ENCODE measurements at regions not wholly inside any gene's neighbourhood (a gene's known extent, or its start where the extent isn't known, plus 50 kb on each side); places are given as distances from the start of the nearest gene placed in this dataset.
A peak's percentile ranks its signal among the peaks of the same experiment; 100 is the strongest.

DNA sequence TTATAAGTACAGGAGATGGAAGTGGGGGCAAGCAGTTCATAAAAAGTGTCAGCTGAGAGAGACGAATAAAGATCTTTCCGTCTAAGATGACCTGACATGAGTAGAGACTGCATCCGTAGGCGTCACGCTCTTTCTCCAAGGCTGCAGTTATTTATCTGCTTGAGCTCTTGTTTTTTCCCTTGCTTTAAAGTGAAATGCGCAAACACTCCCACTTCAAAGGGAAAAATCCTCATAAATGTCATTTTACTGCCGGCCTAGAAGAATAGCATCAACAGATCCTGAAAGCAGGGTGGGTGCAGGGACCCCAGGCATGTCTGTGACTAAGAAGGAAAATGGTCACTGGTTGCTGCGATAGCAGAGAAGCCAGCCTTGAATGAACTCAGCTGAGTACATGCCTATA is 647.4 kb downstream of the MED13L start:
- no peak for DNase-seq

GRCh38 chr12:115626210-115626609 is 651.3 kb downstream of the MED13L start:
- no peak for DNase-seq

DNA sequence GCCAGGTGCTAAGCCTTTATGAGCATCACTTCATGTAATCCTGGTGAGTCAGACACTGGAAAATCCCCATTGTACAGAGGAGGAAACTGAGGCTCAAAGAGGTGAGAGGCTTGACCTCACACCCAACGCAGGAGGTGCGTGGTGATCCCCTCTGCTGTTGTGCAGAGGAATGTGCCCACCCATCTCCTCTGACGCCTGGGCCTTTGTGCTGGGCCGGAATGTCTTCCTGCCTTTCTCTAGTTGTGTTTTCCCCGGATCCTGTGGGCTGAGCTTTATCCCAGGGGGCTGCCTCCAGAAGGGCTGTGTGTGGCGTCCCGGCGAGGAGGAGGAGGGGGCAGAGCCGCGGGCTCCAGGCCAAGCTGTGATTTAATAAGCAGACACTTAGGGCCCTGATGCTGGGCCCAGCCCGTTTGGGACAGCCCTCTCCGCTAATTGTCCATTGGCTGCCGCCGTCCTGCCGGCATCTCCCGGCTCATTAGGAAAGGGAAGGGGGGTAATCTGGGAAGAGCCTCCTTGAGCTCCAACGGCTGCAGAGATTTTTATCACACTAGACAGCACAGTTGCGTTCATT is 653.6 kb downstream of the MED13L start:
- DNase-seq: no peak

- no peak for DNase-seq
Measured at GRCh38 chr12:115623275-115623674, 654.2 kb downstream of the MED13L start.

- DNase-seq: no peak
Measured at GRCh38 chr12:115620816-115621215, 656.7 kb downstream of the MED13L start.

DNA sequence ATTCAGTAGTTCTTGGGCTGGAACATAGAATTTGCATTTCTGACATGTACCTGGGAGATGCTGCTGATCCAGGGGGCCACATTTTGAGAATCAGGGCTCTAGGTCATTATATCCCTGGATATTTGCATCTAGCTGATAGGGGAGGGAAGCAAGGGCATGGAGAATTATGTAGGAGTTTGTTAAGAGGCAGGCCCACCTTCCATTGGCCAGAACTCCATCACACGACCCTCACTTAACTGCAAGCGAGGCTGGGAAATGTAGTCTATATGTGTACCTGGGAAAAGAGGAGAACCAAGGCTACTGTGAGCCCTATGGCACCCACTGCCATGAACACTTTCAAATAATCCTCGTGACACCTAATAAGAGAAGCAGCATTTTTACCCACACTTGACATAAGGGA is 657.6 kb downstream of the MED13L start:
- DNase-seq: no peak

DNA sequence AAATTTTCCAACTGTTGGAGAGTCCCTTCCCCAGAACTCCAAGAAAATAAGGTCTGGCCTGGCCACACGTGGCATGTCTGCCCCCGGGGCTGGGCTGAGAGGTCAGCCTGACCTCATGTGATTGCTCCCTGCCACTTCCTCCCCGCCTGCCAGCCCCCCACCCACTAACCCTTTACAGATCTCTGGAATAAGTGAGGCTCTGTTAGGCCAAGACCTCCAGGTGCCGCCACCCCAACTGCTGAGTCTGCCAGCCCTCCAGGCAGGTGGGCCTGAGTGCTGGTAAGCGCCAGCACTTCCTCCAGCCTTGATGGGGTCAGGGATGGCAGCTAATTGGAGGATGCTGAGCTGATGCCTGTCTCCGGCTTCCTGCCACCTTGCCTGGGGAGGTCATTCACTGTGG is 658.4 kb downstream of the MED13L start:
- no peak for DNase-seq

DNA sequence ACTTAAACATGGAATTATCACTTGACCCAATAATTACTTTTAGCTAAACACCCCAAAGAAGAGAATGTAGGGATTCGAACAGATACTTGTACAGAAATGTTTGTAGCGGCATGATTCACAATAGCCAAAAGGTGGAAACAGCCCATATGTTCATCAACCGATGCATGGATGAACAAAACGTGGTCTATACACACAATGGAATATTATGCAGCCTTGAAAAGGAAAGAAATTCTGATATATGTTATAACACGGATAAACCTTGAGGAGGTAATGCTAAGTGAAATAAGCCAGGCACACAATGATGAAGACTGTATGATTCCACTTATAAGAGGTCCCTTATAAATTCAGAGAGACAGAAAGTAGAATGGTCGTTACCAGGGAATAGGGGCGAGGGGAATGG is 659.4 kb downstream of the MED13L start:
- no peak for DNase-seq

DNA sequence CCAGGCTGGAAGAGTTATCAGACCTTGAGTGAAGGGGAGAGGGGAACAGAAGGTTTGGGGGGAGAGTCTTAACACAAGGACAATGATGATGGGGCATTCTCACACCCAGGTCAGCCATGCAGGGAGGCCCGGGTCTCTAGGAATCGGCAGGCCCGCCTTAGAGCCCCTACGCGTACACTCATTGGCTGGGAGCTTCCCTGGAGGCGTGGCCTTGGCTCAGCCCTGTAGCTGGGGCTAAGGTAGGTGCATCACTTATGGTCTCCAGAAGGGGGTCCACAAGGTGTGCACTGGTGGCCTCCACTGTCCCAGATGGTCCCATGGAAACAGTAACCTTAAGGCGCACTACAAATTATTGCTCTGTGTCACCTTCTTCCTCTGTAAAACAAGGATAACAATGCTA is 660.1 kb downstream of the MED13L start:
- no peak for DNase-seq

- DNase-seq: no peak
Measured at GRCh38 chr12:115611477-115611876, 666.0 kb downstream of the MED13L start.

- no peak for DNase-seq
Measured at GRCh38 chr12:115609347-115609746, 668.1 kb downstream of the MED13L start.

DNA sequence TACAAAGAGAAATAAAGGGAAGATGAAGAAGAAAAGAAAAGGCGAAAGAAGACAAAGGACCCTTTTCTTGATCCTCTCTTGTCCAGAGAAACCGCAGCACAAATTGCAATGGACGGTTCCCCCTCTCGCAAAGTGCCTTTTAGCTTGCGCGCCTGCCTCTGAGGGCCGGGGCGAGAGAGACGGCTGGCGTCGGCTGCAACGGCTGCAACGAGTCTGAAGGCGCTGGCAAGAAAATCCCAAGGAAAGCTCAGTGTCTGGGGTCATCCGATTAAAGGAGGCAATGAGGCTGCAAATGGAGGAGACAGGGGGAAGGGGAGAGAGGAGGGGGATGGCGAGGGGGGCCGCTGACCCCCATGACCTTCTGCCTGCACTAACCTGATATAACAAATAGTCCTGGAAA is 671.5 kb downstream of the MED13L start:
- no peak for DNase-seq

- no peak for DNase-seq
Measured at GRCh38 chr12:115598871-115599811, 678.4 kb downstream of the MED13L start.

- DNase-seq: no peak
Measured at GRCh38 chr12:115597157-115597712, 680.3 kb downstream of the MED13L start.

- no peak for DNase-seq
Measured at GRCh38 chr12:115588131-115588530, 689.4 kb downstream of the MED13L start.

DNA sequence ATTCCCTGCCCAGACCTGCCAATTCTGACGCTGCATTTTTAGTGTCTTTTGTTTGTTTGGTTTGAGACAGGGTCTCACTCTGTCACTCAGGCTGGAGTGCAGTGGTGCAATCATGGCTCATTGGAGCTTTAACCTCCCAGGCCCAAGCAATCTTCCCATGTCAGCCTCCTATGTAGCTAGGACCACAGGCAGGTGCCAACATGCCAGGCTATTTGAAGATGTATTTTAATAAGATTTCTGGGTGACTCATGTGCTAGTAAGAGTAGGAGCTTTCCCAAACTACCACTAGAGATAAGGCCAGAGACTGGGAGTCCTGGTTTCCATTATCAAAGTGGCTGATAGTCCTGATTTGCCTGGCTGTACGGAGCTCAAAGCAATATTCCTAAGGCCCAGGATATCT is 693.3 kb downstream of the MED13L start:
- no peak for DNase-seq

GRCh38 chr12:115583591-115583990 is 693.9 kb downstream of the MED13L start:
- no peak for DNase-seq

- no peak for DNase-seq
Measured at GRCh38 chr12:115577401-115577800, 700.1 kb downstream of the MED13L start.

GRCh38 chr12:115574826-115575225 is 702.7 kb downstream of the MED13L start:
- no peak for DNase-seq

- DNase-seq: peak; percentile 63
Measured at GRCh38 chr12:115572440-115572839, 705.1 kb downstream of the MED13L start.

GRCh38 chr12:115571446-115571845 is 706.0 kb downstream of the MED13L start:
- DNase-seq: no peak

- DNase-seq: no peak
Measured at GRCh38 chr12:115571027-115571426, 706.5 kb downstream of the MED13L start.

- no peak for DNase-seq
Measured at GRCh38 chr12:115570069-115570777, 707.3 kb downstream of the MED13L start.
